HepG2 (cell line): ENCODE measurements at regions not wholly inside any gene's neighbourhood (a gene's known extent, or its start where the extent isn't known, plus 50 kb on each side); places are given as distances from the start of the nearest gene placed in this dataset.

ENCODE experiments used
- ATAC-seq: fragments of 200-7000 bp; cut with Tn5 transposase; 3 replicates; pipeline ENCODE4 v1.9.1; 2020; ENCODE audit warnings: mild to moderate bottlenecking, moderate library complexity
- BruUV-seq: library from RNA; stranded (reverse); fragments of 400-500 nt; replicated peaks from 2 replicates; lab custom pipeline; 2021; lab: Mats Ljungman, UMichigan
- CTCF ChIA-PET: fragments of 300-600 bp; formaldehyde crosslinking; extraction: SDS; loops from one replicate; lab custom pipeline; 2021; ENCODE audit warnings: low total read pairs, inconsistent platforms, low intra/inter-chr PET ratio; lab: Yijun Ruan, JAX
- POLR2A ChIA-PET: fragments of 350-600 bp; sonication (Branson Sonifier 250); formaldehyde crosslinking; loops from one replicate; lab custom pipeline; 2020; ENCODE audit warnings: antibody characterized with exemption, inconsistent platforms; lab: Yijun Ruan, JAX
- DNase-seq: peaks from one replicate; pipeline ENCODE4 v3.0.0-alpha.2; 2015; ENCODE audit warnings: low spot score
- FAIRE-seq: peaks from 3 replicates; lab custom pipeline; 2011; peaks lifted over from hg19 to GRCh38; lab: Jason Lieb, UNC
- H2AFZ ChIP-seq: one replicate; pipeline ENCODE4 v1.6.1; 2011; ENCODE audit warnings: low read length, inconsistent platforms
- H3K27ac ChIP-seq: fragments of 300-600 bp; 3 replicates; pipeline ENCODE4 v1.8.0; 2011; ENCODE audit warnings: mixed run types, mild to moderate bottlenecking, mixed read lengths, low read length, inconsistent platforms; ENCODE audit not compliant: insufficient read depth; ENCODE audit errors: extremely low read length
- H3K27me3 ChIP-seq, 2 experiments: fragments of 200-600 bp in 1 of 2; 2 replicates in 1 of 2; 3 replicates in 1 of 2; pipeline versions ENCODE4 v1.6.0 to v1.8.0; 2011; ENCODE audit warnings: low read length in 2 of 2, mild to moderate bottlenecking in 2 of 2, moderate library complexity in 2 of 2, inconsistent platforms in 1 of 2; ENCODE audit not compliant: insufficient read depth in 2 of 2, control insufficient read depth in 1 of 2
- H3K36me3 ChIP-seq, 2 experiments: fragments of 200-600 bp in 1 of 2; replicated peaks in 1 of 2; 2 replicates in 1 of 2; 3 replicates in 1 of 2; pipeline versions ENCODE4 v1.5.1 to v1.8.0; 2011; ENCODE audit warnings: low read length in 2 of 2, inconsistent platforms in 1 of 2; ENCODE audit not compliant: insufficient read depth in 2 of 2, control insufficient read depth in 1 of 2
- H3K4me1 ChIP-seq: 2 replicates; pipeline ENCODE4 v1.5.1; 2012; ENCODE audit warnings: low read length, inconsistent platforms; ENCODE audit not compliant: insufficient read depth
- H3K4me2 ChIP-seq: 2 replicates; pipeline ENCODE4 v1.6.0; 2011; ENCODE audit warnings: low read depth, low read length, inconsistent platforms
- H3K4me3 ChIP-seq, 3 experiments: fragments of 200-600 bp in 1 of 3; sonication (generic), shearing (Covaris generic) in 1 of 3; replicated peaks in 1 of 3; 2 replicates each; pipeline ENCODE4 v1.5.1; 2011 to 2016; ENCODE audit warnings: low read length in 3 of 3, inconsistent platforms in 2 of 3, low read depth in 2 of 3, mild to moderate bottlenecking in 2 of 3, control low read depth in 1 of 3, mixed read lengths in 1 of 3; ENCODE audit not compliant: insufficient read depth in 1 of 3
- H3K79me2 ChIP-seq: one replicate; pipeline ENCODE4 v1.6.1; 2011; ENCODE audit warnings: low read length, inconsistent platforms; ENCODE audit not compliant: insufficient read depth
- H3K9ac ChIP-seq: 2 replicates; pipeline ENCODE4 v1.6.0; 2011; ENCODE audit warnings: mild to moderate bottlenecking, low read depth, low read length, inconsistent platforms; ENCODE audit not compliant: insufficient read depth
- H3K9me3 ChIP-seq: 2 replicates; pipeline ENCODE4 v1.5.1; 2012; ENCODE audit warnings: mild to moderate bottlenecking, low read length
- H4K20me1 ChIP-seq: 2 replicates; pipeline ENCODE4 v1.6.0; 2011; ENCODE audit warnings: inconsistent platforms, mild to moderate bottlenecking, low read length, moderate library complexity; ENCODE audit not compliant: insufficient read depth
- ATAD3A ChIP-seq: sonication (generic); formaldehyde crosslinking; IDR thresholded peaks from 2 replicates; pipeline ENCODE4 v1.4.0; 2020; ENCODE audit warnings: missing genetic modification reagents
- CBX5 ChIP-seq: sonication (generic); formaldehyde crosslinking; IDR thresholded peaks from 2 replicates; pipeline ENCODE4 v1.4.0; 2020; ENCODE audit warnings: missing genetic modification reagents, borderline replicate concordance
- IKZF4 ChIP-seq: sonication (generic); formaldehyde crosslinking; IDR thresholded peaks from 2 replicates; pipeline ENCODE4 v1.5.1; 2020; ENCODE audit warnings: borderline replicate concordance, mild to moderate bottlenecking, low read depth, missing genetic modification reagents; ENCODE audit errors: not compliant biosample characterization
- KAT2B ChIP-seq: fragments of 150-350 bp; IDR thresholded peaks from 2 replicates; pipeline ENCODE4 v1.6.1; 2014; ENCODE audit warnings: low read depth, low read length, borderline replicate concordance
- NFYB ChIP-seq: sonication (generic); formaldehyde crosslinking; IDR thresholded peaks from 2 replicates; pipeline ENCODE4 v1.4.0; 2020; ENCODE audit warnings: missing genetic modification reagents
- RELA ChIP-seq: sonication (generic); formaldehyde crosslinking; IDR thresholded peaks from 2 replicates; pipeline ENCODE4 v1.4.0; 2020; ENCODE audit warnings: missing genetic modification reagents
- RFX5 ChIP-seq: IDR thresholded peaks from 2 replicates; pipeline ENCODE4 v1.6.1; 2011; ENCODE audit warnings: low read depth, low read length, improper control_type of control experiment
- ZEB1 ChIP-seq: IDR thresholded peaks from 2 replicates; pipeline ENCODE4 v1.6.1; 2012; ENCODE audit warnings: mild to moderate bottlenecking, low read depth, inconsistent platforms; ENCODE audit not compliant: insufficient replicate concordance
- ZFAT ChIP-seq: sonication (generic); formaldehyde crosslinking; conservative IDR thresholded peaks from 2 replicates; pipeline ENCODE4 v1.8.1; 2023; ENCODE audit warnings: missing genetic modification reagents, inconsistent platforms
- ZNF232 ChIP-seq: sonication (generic); formaldehyde crosslinking; IDR thresholded peaks from 2 replicates; pipeline ENCODE4 v1.4.0; 2020; ENCODE audit warnings: missing genetic modification reagents, borderline replicate concordance
- ZNF773 ChIP-seq: sonication (generic); formaldehyde crosslinking; IDR thresholded peaks from 2 replicates; pipeline ENCODE4 v1.4.0; 2020; ENCODE audit warnings: missing genetic modification reagents, borderline replicate concordance
- WGBS: methylation state at CpG from one replicate; pipeline ENCODE4 v1.1.6; 2017; ENCODE audit warnings: low lambda C conversion rate; 5-methylcytosine and 5-hydroxymethylcytosine counted together
- in situ Hi-C: cut with HindIII; loops from 2 replicates; pipeline ENCODE4 v1.10.0; 2017; ENCODE audit warnings: low pct_unique_long_range_greater_than_20kb; ENCODE audit not compliant: extremely low pct_ligation_motif_present
- intact Hi-C: fragments of 100-400 bp; cut with micrococcal nuclease; formaldehyde crosslinking; loops from one replicate; pipeline ENCODE4 v1.10.0; 2022; ENCODE audit not compliant: unreplicated experiment
- TF ChIP-seq, protein P1 (sequence below): sonication (generic); formaldehyde crosslinking; IDR thresholded peaks from 2 replicates; pipeline ENCODE4 v1.4.0; 2020; ENCODE audit warnings: low read depth, missing genetic modification reagents
- TF ChIP-seq, protein P2 (sequence below): fragments of 450-650 bp; IDR thresholded peaks from 2 replicates; pipeline ENCODE4 v1.6.1; 2017; ENCODE audit warnings: mild to moderate bottlenecking
- TF ChIP-seq, protein P3 (sequence below): sonication (generic); formaldehyde crosslinking; IDR thresholded peaks from 2 replicates; pipeline ENCODE4 v1.8.1; 2023; ENCODE audit warnings: mild to moderate bottlenecking, missing genetic modification reagents

DNA sequence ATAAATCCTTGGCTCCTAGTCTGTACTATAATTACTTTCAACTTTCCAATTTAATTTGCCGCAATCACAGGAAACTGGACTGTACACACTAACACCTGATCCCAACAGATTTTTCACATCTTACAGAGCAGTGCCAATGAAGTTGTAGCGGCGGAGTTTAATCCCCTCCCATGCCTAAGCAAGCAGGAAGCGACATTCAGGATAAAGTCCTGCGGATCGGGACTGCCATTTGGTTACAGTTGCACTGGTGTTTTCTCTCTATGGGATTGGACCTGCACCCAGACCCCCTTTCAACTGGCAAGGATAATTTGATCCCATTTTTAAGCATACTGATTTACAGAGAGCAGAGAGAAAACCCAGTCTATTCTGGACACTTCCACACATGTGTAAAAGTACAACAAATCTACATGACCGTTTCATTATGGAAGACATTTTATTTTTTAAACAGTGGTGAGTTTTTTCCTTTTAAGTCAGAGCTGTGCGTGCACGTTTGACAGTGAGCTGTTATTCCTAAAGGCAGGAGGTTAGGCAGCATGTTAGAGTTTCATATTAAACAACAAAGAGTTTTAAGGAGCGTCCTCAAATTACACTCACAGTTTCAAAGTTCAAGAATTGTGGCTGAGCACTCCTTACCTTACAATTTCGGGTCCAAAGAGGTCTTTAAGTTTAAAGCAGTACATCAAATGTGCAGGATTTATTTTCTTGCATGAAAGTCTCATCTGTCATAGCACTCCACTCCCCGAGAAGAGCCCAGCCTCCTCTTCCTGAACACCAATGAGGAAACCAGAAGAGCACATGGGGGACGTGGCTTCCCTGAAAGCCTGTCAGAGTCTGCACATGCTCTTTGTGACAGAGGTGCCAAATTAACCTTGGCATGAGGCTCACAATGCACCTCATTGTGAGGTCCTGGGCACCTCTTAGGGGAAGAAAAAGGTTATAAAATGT is 141.6 kb upstream of the RFC3 start (continued):
- TF ChIP-seq NFYB (CRISPR knock-in tag): 0 out of 2 replicates have a peak, but pooled peaks have one; percentile 15
- TF ChIP-seq ATAD3A: no peak
- TF ChIP-seq, protein P1, sequence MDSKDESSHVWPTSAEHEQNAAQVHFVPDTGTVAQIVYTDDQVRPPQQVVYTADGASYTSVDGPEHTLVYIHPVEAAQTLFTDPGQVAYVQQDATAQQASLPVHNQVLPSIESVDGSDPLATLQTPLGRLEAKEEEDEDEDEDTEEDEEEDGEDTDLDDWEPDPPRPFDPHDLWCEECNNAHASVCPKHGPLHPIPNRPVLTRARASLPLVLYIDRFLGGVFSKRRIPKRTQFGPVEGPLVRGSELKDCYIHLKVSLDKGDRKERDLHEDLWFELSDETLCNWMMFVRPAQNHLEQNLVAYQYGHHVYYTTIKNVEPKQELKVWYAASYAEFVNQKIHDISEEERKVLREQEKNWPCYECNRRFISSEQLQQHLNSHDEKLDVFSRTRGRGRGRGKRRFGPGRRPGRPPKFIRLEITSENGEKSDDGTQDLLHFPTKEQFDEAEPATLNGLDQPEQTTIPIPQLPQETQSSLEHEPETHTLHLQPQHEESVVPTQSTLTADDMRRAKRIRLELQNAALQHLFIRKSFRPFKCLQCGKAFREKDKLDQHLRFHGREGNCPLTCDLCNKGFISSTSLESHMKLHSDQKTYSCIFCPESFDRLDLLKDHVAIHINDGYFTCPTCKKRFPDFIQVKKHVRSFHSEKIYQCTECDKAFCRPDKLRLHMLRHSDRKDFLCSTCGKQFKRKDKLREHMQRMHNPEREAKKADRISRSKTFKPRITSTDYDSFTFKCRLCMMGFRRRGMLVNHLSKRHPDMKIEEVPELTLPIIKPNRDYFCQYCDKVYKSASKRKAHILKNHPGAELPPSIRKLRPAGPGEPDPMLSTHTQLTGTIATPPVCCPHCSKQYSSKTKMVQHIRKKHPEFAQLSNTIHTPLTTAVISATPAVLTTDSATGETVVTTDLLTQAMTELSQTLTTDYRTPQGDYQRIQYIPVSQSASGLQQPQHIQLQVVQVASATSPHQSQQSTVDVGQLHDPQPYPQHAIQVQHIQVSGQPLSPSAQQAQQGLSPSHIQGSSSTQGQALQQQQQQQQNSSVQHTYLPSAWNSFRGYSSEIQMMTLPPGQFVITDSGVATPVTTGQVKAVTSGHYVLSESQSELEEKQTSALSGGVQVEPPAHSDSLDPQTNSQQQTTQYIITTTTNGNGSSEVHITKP (CRISPR knock-in tag): no peak
- 0 out of 2 replicates have a peak, but pooled peaks have one; percentile 61 for TF ChIP-seq ZNF232

DNA sequence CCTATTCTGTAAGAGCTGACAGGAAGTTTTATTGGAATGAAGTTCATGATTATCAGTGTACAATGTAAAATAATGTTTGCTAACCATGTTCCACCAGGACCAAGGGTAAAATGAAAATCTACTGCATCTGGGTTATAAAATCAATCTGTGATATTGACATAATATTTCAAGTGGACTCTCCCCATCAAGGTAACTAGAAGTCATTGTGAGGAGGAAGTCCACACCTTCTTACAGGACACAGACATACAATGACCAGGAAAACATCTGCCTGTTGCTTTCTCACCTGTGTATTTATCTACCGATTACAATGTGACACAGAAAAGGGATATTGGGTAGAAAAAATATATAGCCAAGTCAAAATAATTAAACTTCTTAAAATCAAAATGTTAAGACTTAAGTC is 140.7 kb upstream of the RFC3 start:
- Histone ChIP-seq H3K9ac (peak overlapping the region; percentile 73; the same call in 1 of the 2 replicates), H3K4me2 (no peak overlapping the region), H3K9me3 (no peaks in the 10 kb centered on the region), H3K4me3 (no peak overlapping the region), H3K27me3 (no peaks in the 10 kb centered on the region; a peak in 2 of 5 replicates), H4K20me1 (no peaks in the 10 kb centered on the region), H3K4me1 (peaks cover 84% of the 10 kb centered on the region), H3K27ac (peak overlapping the region; percentile 99), H3K79me2 (peaks cover 46% of the 10 kb centered on the region), H2AFZ (no peak overlapping the region), H3K36me3 (no peaks in the 10 kb centered on the region)
- DNase-seq (no peak), FAIRE-seq (no peak), ATAC-seq (no peak)
- intact Hi-C loops: no loop called here
- WGBS: 81% methylated on average over 1 of the region's 1 CpG
- ChIA-PET CTCF (no interaction called here), POLR2A (interaction anchor here (3.3 to 8.6 kb wide), 2 partner anchors 34 to 66 kb away, joined by 11 to 127 read pairs; no protein-coding TSS in a partner anchor)
- BruUV-seq: no TSS peak
- in situ Hi-C loops: loop anchor here (5.0 kb wide), 1 partner anchor 35 kb away; no protein-coding TSS in a partner anchor
- TF ChIP-seq RFX5 (no peak), IKZF4 (no peak), RELA (CRISPR knock-in tag) (no peak), KAT2B (no peak), CBX5 (CRISPR knock-in tag) (no peak), ZNF773 (no peak), ZFAT (no peak), ZEB1 (no peak)
- TF ChIP-seq, protein P2, sequence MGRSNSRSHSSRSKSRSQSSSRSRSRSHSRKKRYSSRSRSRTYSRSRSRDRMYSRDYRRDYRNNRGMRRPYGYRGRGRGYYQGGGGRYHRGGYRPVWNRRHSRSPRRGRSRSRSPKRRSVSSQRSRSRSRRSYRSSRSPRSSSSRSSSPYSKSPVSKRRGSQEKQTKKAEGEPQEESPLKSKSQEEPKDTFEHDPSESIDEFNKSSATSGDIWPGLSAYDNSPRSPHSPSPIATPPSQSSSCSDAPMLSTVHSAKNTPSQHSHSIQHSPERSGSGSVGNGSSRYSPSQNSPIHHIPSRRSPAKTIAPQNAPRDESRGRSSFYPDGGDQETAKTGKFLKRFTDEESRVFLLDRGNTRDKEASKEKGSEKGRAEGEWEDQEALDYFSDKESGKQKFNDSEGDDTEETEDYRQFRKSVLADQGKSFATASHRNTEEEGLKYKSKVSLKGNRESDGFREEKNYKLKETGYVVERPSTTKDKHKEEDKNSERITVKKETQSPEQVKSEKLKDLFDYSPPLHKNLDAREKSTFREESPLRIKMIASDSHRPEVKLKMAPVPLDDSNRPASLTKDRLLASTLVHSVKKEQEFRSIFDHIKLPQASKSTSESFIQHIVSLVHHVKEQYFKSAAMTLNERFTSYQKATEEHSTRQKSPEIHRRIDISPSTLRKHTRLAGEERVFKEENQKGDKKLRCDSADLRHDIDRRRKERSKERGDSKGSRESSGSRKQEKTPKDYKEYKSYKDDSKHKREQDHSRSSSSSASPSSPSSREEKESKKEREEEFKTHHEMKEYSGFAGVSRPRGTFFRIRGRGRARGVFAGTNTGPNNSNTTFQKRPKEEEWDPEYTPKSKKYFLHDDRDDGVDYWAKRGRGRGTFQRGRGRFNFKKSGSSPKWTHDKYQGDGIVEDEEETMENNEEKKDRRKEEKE: no peak
- TF ChIP-seq, protein P3, sequence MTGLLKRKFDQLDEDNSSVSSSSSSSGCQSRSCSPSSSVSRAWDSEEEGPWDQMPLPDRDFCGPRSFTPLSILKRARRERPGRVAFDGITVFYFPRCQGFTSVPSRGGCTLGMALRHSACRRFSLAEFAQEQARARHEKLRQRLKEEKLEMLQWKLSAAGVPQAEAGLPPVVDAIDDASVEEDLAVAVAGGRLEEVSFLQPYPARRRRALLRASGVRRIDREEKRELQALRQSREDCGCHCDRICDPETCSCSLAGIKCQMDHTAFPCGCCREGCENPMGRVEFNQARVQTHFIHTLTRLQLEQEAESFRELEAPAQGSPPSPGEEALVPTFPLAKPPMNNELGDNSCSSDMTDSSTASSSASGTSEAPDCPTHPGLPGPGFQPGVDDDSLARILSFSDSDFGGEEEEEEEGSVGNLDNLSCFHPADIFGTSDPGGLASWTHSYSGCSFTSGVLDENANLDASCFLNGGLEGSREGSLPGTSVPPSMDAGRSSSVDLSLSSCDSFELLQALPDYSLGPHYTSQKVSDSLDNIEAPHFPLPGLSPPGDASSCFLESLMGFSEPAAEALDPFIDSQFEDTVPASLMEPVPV (CRISPR knock-in tag): no peak
